ENCODE measurements at regions not wholly inside any gene's neighbourhood (a gene's known extent, or its start where the extent isn't known, plus 50 kb on each side); places are given as distances from the start of the nearest gene placed in this dataset.

GRCh38 chr13:31930901-31931522 lies 100.6 kb upstream of the FRY start:
- TF ChIP-seq EP300 (IDR thresholded peaks at IDR 0.05): no peak
- TF ChIP-seq, protein P1, sequence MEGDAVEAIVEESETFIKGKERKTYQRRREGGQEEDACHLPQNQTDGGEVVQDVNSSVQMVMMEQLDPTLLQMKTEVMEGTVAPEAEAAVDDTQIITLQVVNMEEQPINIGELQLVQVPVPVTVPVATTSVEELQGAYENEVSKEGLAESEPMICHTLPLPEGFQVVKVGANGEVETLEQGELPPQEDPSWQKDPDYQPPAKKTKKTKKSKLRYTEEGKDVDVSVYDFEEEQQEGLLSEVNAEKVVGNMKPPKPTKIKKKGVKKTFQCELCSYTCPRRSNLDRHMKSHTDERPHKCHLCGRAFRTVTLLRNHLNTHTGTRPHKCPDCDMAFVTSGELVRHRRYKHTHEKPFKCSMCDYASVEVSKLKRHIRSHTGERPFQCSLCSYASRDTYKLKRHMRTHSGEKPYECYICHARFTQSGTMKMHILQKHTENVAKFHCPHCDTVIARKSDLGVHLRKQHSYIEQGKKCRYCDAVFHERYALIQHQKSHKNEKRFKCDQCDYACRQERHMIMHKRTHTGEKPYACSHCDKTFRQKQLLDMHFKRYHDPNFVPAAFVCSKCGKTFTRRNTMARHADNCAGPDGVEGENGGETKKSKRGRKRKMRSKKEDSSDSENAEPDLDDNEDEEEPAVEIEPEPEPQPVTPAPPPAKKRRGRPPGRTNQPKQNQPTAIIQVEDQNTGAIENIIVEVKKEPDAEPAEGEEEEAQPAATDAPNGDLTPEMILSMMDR (IDR thresholded peaks at IDR 0.05): no peak
